HG03060 (cell line): ENCODE measurements at regions not wholly inside any gene's neighbourhood (a gene's known extent, or its start where the extent isn't known, plus 50 kb on each side); places are given as distances from the start of the nearest gene placed in this dataset.
"Not testable (repeated sequence)": the region's sequence is repeated elsewhere in the genome, so short reads cannot be mapped to it uniquely, and the experiment has no call there.

ENCODE experiments used
- ATAC-seq: cut with Tn5 transposase; IDR thresholded peaks from one replicate; pipeline ENCODE4 v1.9.1; 2021; ENCODE audit warnings: low read depth, moderate number of reproducible peaks; ENCODE audit not compliant: unreplicated experiment

DNA sequence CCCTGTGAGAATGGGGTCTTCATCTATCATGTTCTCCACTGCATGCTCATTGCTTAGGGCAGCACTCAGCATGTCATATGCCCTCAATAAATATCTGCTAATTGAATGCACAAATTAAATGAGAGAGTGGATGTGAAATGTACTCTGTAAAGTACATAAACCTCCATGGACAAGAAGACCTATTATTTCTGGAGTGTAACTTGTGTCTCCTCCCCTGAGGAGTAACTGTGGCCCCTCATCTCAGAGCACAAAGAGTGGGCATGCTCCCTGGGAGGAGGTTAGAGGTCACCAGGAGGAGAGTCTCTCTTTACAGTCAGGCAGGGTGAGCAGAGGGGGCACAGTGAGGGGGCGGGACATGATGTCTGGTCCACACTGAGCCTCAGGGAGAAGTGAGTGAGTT lies 313.6 kb upstream of the PODXL start:
- ATAC-seq = no peak

DNA sequence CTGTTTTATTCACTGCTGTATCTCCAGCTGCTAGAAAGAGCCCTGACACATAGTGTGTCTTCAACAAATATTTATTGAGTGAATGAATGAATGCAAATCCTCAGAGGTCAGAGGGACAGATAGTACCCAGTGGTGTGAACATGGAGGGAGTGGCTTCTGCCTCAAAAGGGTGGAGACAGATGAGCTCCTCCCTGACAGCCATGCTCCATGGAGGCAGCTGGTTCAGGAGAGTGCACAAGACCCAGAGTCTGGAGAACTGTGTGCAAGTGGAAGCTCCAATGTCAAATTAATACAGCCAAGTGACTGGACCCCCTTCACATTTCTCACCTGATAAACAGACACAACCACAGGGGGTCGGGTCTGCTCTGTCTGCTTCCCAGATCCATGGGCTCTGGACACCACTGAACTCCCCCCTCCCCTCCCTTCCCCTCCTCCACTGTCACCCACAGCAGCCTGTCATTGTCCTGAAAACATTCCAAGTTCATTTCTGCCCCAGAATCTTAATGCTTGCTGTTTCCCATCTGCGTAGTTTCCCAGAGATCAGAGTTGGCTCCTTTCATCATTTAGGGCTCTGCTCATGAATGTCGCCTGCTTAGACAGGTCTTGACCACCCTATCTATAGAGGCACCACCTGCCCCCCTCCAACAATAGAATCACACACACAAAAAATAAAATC lies 312.9 kb upstream of the PODXL start:
- ATAC-seq = no peak

- ATAC-seq = no peak
These were observed 311.0 kb upstream of the PODXL start for GRCh38 chr7:131867461-131867860.

DNA sequence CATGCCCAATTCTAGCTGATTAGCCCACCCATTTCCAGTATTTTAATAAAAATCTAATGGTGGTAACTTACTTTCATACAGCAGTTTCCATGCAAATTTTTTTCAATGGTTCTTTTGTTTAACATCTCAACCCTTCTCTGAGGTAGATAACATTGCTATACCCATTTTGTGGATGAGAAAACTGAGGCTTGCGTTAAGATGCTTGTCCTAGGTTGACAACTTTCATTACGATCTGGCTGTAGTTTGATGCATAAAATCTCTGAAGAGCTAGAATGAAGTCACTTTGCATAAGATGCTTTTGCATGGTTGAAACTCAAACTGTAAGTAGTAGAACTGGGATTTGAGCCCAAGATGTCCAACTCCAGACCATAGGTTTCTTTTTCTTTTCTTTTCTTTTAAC lies 309.5 kb upstream of the PODXL start:
- no peak for ATAC-seq

- no peak for ATAC-seq
These were observed 305.4 kb upstream of the PODXL start for GRCh38 chr7:131861620-131862346.

- ATAC-seq = peak; percentile 60
These were observed 302.9 kb upstream of the PODXL start for GRCh38 chr7:131859147-131859821.

GRCh38 chr7:131858611-131859010 lies 302.2 kb upstream of the PODXL start:
- no peak for ATAC-seq

DNA sequence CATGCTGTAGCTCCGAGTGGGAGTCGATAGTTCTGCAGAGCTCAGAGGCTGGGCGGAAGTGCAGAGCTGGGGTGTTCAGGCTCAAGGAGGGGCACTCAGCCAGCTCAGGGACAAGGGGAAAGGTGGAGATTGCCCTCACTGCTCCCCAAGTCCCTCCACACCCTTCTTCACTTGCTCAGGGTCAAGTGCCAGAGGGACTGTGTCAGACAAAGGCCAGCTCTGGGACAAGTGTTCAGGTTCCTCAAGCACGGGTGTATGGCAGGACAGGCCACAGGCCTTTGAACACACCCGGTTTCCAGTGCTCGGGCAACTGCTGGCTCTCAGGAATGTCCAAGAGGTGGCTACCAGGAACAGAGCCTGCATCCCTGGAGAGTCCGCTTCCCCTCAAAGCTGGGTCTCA lies 293.0 kb upstream of the PODXL start:
- no peak for ATAC-seq

DNA sequence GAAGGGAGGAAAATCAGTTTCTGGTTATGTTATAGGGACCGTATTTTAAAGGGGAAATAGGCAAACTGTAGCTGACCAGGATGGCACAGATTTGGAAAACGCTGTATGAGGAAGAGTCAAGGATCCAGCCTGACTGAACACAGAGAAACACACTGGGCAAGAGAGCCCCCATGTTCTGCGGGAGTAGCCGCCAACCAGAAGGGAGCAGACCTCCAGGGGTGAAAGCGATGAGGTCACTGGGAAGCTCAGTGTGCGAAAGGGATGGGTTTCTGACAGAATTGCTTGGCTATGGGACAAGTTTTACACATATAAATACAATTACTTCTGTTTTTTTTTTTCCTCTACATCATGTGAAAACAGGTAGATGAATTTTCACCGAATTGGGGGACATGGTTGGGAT lies 291.6 kb upstream of the PODXL start:
- ATAC-seq = no peak

GRCh38 chr7:131845573-131846314 lies 289.3 kb upstream of the PODXL start:
- no peak for ATAC-seq

DNA sequence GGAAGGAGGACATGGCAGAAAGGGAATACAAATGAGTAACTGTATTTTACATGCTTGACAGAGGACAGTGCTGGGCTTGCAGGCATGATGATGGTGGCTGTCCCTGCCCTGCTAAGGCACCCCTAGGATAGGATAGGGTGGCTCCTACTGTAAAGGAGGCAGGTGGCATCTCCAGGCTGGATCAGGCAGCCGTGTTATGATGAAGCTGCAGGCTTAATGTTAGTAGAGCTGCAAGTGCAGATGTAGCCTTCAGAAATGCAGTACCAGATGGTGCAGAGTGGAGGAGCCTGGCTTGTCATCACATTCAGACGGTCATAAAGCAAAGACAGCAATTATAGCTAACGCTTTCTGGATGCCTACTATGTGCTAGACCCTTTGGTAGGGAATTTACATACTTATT lies 287.9 kb upstream of the PODXL start:
- no peak for ATAC-seq

- ATAC-seq = no peak
These were observed 287.5 kb upstream of the PODXL start for GRCh38 chr7:131843898-131844331.

GRCh38 chr7:131839967-131840690 lies 283.7 kb upstream of the PODXL start:
- no peak for ATAC-seq

GRCh38 chr7:131836733-131837132 lies 280.3 kb upstream of the PODXL start:
- ATAC-seq = no peak

DNA sequence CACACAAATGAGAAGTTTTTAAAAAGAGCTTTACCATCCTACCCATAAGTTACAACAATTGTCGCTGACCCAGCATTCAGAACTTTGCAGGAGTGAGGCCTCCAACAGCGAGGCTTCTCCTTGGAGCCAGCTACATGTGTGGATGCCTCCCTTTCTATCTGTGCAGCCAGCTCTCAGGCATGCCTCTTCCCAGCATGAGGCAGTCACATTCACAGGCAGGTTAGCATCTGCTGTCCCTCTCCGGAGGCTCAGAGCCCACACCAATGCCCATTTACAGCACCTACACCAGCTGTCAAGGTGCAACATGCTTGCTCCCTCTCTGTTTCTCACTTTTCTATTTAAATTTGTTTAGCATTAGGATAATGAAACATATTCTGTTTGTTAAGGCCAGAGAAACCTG lies 278.7 kb upstream of the PODXL start:
- no peak for ATAC-seq

DNA sequence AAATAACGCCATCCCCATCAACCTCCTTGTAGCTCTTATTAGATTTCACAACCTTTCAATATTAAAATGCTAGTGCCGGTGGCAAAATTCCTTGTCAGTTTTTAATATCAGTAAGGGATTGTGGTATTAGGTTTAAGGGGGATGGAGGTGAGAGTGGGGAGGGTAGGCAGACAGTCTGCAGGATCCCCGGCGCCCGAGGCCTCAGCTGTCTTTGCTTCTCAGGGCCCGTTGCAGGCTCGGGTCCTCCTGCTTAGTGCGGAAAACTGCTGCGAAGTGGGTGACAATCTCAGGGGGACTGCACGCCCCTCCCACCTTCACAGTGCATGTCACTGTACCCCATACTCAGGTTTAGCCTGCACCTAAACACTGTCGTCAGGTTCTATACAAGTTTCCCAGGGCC lies 274.3 kb upstream of the PODXL start:
- no peak for ATAC-seq

GRCh38 chr7:131829947-131830558 lies 273.6 kb upstream of the PODXL start:
- no peak for ATAC-seq

DNA sequence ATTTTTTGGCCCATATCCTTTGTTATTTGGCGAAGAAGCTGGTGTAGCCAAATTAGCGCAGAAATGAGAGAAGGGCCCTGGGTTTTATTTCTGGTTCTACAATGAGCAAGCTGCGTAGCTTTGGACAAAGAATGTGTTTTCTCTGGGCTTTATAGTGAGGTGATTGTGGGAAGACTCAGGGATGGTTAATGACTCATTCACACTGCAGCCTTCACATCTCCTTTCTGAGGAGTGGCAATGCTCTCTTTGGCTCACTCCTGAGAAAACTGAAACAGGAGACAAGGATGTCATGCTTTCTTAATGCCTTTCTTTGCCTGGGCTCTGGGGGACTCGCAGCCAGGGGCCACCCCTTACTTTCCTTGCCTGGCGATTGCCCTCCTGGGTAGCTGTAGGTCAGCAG lies 271.0 kb upstream of the PODXL start:
- ATAC-seq = no peak

- ATAC-seq = no peak
These were observed 270.5 kb upstream of the PODXL start for GRCh38 chr7:131826960-131827359.

- not testable (repeated sequence) for ATAC-seq
These were observed 267.6 kb upstream of the PODXL start for GRCh38 chr7:131823961-131824440.
